ENCODE measurements at regions not wholly inside any gene's neighbourhood (a gene's known extent, or its start where the extent isn't known, plus 50 kb on each side); places are given as distances from the start of the nearest gene placed in this dataset.
"Not testable (repeated sequence)": the region's sequence is repeated elsewhere in the genome, so short reads cannot be mapped to it uniquely, and the experiment has no call there.

- not testable (repeated sequence) for H3K4me3 ChIP-seq (ENCODE audit: insufficient read depth, low read depth, low read length, poor library complexity, severe bottlenecking); H3K27me3 ChIP-seq (replicated peaks; ENCODE audit: control insufficient read depth, insufficient read depth, low read length, poor library complexity, severe bottlenecking); H3K9me3 ChIP-seq (ENCODE audit: control insufficient read depth, low read length); H3K36me3 ChIP-seq (ENCODE audit: control insufficient read depth, insufficient read depth, low read length); DNase-seq; H3K27ac ChIP-seq (ENCODE audit: insufficient read depth, low read length, poor library complexity, severe bottlenecking); H3K4me1 ChIP-seq (ENCODE audit: control insufficient read depth, insufficient read depth, low read length, poor library complexity, severe bottlenecking)
These were observed 941.4 kb upstream of the DEFB115 start for GRCh38 chr20:30316063-30316462.

GRCh38 chr20:30316532-30317299, 940.7 kb upstream of the DEFB115 start:
- not testable (repeated sequence) for H3K4me3 ChIP-seq (ENCODE audit: insufficient read depth, low read depth, low read length, poor library complexity, severe bottlenecking); H3K4me1 ChIP-seq (ENCODE audit: control insufficient read depth, insufficient read depth, low read length, poor library complexity, severe bottlenecking); H3K27me3 ChIP-seq (replicated peaks; ENCODE audit: control insufficient read depth, insufficient read depth, low read length, poor library complexity, severe bottlenecking); H3K9me3 ChIP-seq (ENCODE audit: control insufficient read depth, low read length); DNase-seq; H3K27ac ChIP-seq (ENCODE audit: insufficient read depth, low read length, poor library complexity, severe bottlenecking); H3K36me3 ChIP-seq (ENCODE audit: control insufficient read depth, insufficient read depth, low read length)

- H3K4me3 ChIP-seq (ENCODE audit: insufficient read depth, low read depth, low read length, poor library complexity, severe bottlenecking); H3K27me3 ChIP-seq (replicated peaks; ENCODE audit: control insufficient read depth, insufficient read depth, low read length, poor library complexity, severe bottlenecking); H3K36me3 ChIP-seq (ENCODE audit: control insufficient read depth, insufficient read depth, low read length); H3K9me3 ChIP-seq (ENCODE audit: control insufficient read depth, low read length); H3K27ac ChIP-seq (ENCODE audit: insufficient read depth, low read length, poor library complexity, severe bottlenecking); DNase-seq; H3K4me1 ChIP-seq (ENCODE audit: control insufficient read depth, insufficient read depth, low read length, poor library complexity, severe bottlenecking): not testable (repeated sequence)
These were observed 923.7 kb upstream of the DEFB115 start for GRCh38 chr20:30333744-30334143.

- DNase-seq; H3K4me1 ChIP-seq (ENCODE audit: control insufficient read depth, insufficient read depth, low read length, poor library complexity, severe bottlenecking); H3K27me3 ChIP-seq (replicated peaks; ENCODE audit: control insufficient read depth, insufficient read depth, low read length, poor library complexity, severe bottlenecking); H3K27ac ChIP-seq (ENCODE audit: insufficient read depth, low read length, poor library complexity, severe bottlenecking); H3K9me3 ChIP-seq (ENCODE audit: control insufficient read depth, low read length); H3K4me3 ChIP-seq (ENCODE audit: insufficient read depth, low read depth, low read length, poor library complexity, severe bottlenecking); H3K36me3 ChIP-seq (ENCODE audit: control insufficient read depth, insufficient read depth, low read length): not testable (repeated sequence)
These were observed 919.9 kb upstream of the DEFB115 start for GRCh38 chr20:30337556-30337955.

GRCh38 chr20:30348932-30349331, 908.5 kb upstream of the DEFB115 start:
- not testable (repeated sequence) for DNase-seq; H3K4me1 ChIP-seq (ENCODE audit: control insufficient read depth, insufficient read depth, low read length, poor library complexity, severe bottlenecking); H3K36me3 ChIP-seq (ENCODE audit: control insufficient read depth, insufficient read depth, low read length); H3K27ac ChIP-seq (ENCODE audit: insufficient read depth, low read length, poor library complexity, severe bottlenecking); H3K4me3 ChIP-seq (ENCODE audit: insufficient read depth, low read depth, low read length, poor library complexity, severe bottlenecking); H3K9me3 ChIP-seq (ENCODE audit: control insufficient read depth, low read length); H3K27me3 ChIP-seq (replicated peaks; ENCODE audit: control insufficient read depth, insufficient read depth, low read length, poor library complexity, severe bottlenecking)

- DNase-seq; H3K9me3 ChIP-seq (ENCODE audit: control insufficient read depth, low read length); H3K4me3 ChIP-seq (ENCODE audit: insufficient read depth, low read depth, low read length, poor library complexity, severe bottlenecking); H3K4me1 ChIP-seq (ENCODE audit: control insufficient read depth, insufficient read depth, low read length, poor library complexity, severe bottlenecking); H3K36me3 ChIP-seq (ENCODE audit: control insufficient read depth, insufficient read depth, low read length); H3K27me3 ChIP-seq (replicated peaks; ENCODE audit: control insufficient read depth, insufficient read depth, low read length, poor library complexity, severe bottlenecking); H3K27ac ChIP-seq (ENCODE audit: insufficient read depth, low read length, poor library complexity, severe bottlenecking): not testable (repeated sequence)
These were observed 900.5 kb upstream of the DEFB115 start for GRCh38 chr20:30356854-30357467.

GRCh38 chr20:30361756-30362155, 895.7 kb upstream of the DEFB115 start:
- not testable (repeated sequence) for H3K36me3 ChIP-seq (ENCODE audit: control insufficient read depth, insufficient read depth, low read length); DNase-seq; H3K4me1 ChIP-seq (ENCODE audit: control insufficient read depth, insufficient read depth, low read length, poor library complexity, severe bottlenecking); H3K4me3 ChIP-seq (ENCODE audit: insufficient read depth, low read depth, low read length, poor library complexity, severe bottlenecking); H3K9me3 ChIP-seq (ENCODE audit: control insufficient read depth, low read length); H3K27ac ChIP-seq (ENCODE audit: insufficient read depth, low read length, poor library complexity, severe bottlenecking); H3K27me3 ChIP-seq (replicated peaks; ENCODE audit: control insufficient read depth, insufficient read depth, low read length, poor library complexity, severe bottlenecking)

- H3K27me3 ChIP-seq (replicated peaks; ENCODE audit: control insufficient read depth, insufficient read depth, low read length, poor library complexity, severe bottlenecking); H3K9me3 ChIP-seq (ENCODE audit: control insufficient read depth, low read length); DNase-seq; H3K4me1 ChIP-seq (ENCODE audit: control insufficient read depth, insufficient read depth, low read length, poor library complexity, severe bottlenecking); H3K36me3 ChIP-seq (ENCODE audit: control insufficient read depth, insufficient read depth, low read length): not testable (repeated sequence)
- H3K27ac ChIP-seq (ENCODE audit: insufficient read depth, low read length, poor library complexity, severe bottlenecking) = peak overlapping the region; percentile 81
- H3K4me3 ChIP-seq (ENCODE audit: insufficient read depth, low read depth, low read length, poor library complexity, severe bottlenecking) = peak overlapping the region; percentile 77
These were observed 881.1 kb upstream of the DEFB115 start for GRCh38 chr20:30376430-30376766.

- Histone ChIP-seq H3K27me3 (replicated peaks; ENCODE audit: control insufficient read depth, insufficient read depth, low read length, poor library complexity, severe bottlenecking) (no peaks in the 10 kb centered on the region), H3K4me1 (ENCODE audit: control insufficient read depth, insufficient read depth, low read length, poor library complexity, severe bottlenecking) (no peaks in the 10 kb centered on the region), H3K9me3 (ENCODE audit: control insufficient read depth, low read length) (no peaks in the 10 kb centered on the region), H3K36me3 (ENCODE audit: control insufficient read depth, insufficient read depth, low read length) (no peaks in the 10 kb centered on the region), H3K27ac (ENCODE audit: insufficient read depth, low read length, poor library complexity, severe bottlenecking) (peak overlapping the region; percentile 81), H3K4me3 (ENCODE audit: insufficient read depth, low read depth, low read length, poor library complexity, severe bottlenecking) (peak overlapping the region; percentile 77)
- DNase-seq = peak; percentile 76 to 89 (median 88)
These were observed 880.5 kb upstream of the DEFB115 start for GRCh38 chr20:30376767-30377658.

GRCh38 chr20:30378317-30378716, 879.1 kb upstream of the DEFB115 start:
- not testable (repeated sequence) for H3K27me3 ChIP-seq (replicated peaks; ENCODE audit: control insufficient read depth, insufficient read depth, low read length, poor library complexity, severe bottlenecking); H3K4me1 ChIP-seq (ENCODE audit: control insufficient read depth, insufficient read depth, low read length, poor library complexity, severe bottlenecking); H3K4me3 ChIP-seq (ENCODE audit: insufficient read depth, low read depth, low read length, poor library complexity, severe bottlenecking); H3K9me3 ChIP-seq (ENCODE audit: control insufficient read depth, low read length); H3K27ac ChIP-seq (ENCODE audit: insufficient read depth, low read length, poor library complexity, severe bottlenecking); DNase-seq; H3K36me3 ChIP-seq (ENCODE audit: control insufficient read depth, insufficient read depth, low read length)

Data from effector memory CD4-positive, alpha-beta T cell (primary cell).